ENCODE measurements at regions not wholly inside any gene's neighbourhood (a gene's known extent, or its start where the extent isn't known, plus 50 kb on each side); places are given as distances from the start of the nearest gene placed in this dataset.

GRCh38 chr6:23021487-23021886, 452.1 kb downstream of the HDGFL1 start:
- no peak overlapping the region for H3K4me3 ChIP-seq (ENCODE audit: low read depth in 1 of 3, low read length in 3 of 3)
- no peaks in the 10 kb centered on the region for H3K27me3 ChIP-seq (ENCODE audit: control insufficient read depth in 4 of 4, insufficient read depth in 4 of 4, low read length in 3 of 4)
- no peaks in the 10 kb centered on the region for H3K36me3 ChIP-seq (ENCODE audit: control insufficient read depth in 4 of 4, insufficient read depth in 3 of 4, low read depth in 1 of 4, low read length in 3 of 4)
- no peak for DNase-seq (ENCODE audit: low spot score)
- TF ChIP-seq YY1 (IDR thresholded peaks at IDR 0.05) (no peak), RAD21 (IDR thresholded peaks at IDR 0.05) (no peak), FOXA1 (IDR thresholded peaks at IDR 0.05) (no peak), CTCF (IDR thresholded peaks at IDR 0.05; ENCODE audit: low read depth, low read length, missing input control) (no peak)
- no peaks in the 10 kb centered on the region for H3K4me1 ChIP-seq (ENCODE audit: control insufficient read depth in 4 of 4, insufficient read depth in 4 of 4, low read length in 3 of 4)
- H3K9ac ChIP-seq (ENCODE audit: low read depth in 1 of 2, low read length in 2 of 2), result no peak overlapping the region
- no peak overlapping the region for H3K27ac ChIP-seq (ENCODE audit: low read depth in 1 of 2, low read length in 2 of 2)
- peaks cover 0 to 4% (median 0%) of the 10 kb centered on the region in 4 donors for H3K9me3 ChIP-seq (ENCODE audit: control insufficient read depth in 4 of 4, low read length in 3 of 4)

- no peaks in the 10 kb centered on the region for H3K4me1 ChIP-seq (ENCODE audit: control insufficient read depth in 4 of 4, insufficient read depth in 4 of 4, low read length in 3 of 4)
- H3K4me3 ChIP-seq (ENCODE audit: low read depth in 1 of 3, low read length in 3 of 3), result no peak overlapping the region
- no peak overlapping the region for H3K27ac ChIP-seq (ENCODE audit: low read depth in 1 of 2, low read length in 2 of 2)
- WGBS, result 90% methylated on average over 5 of the region's 5 CpGs
- TF ChIP-seq JUND (IDR thresholded peaks at IDR 0.05) (no peak), RAD21 (IDR thresholded peaks at IDR 0.05) (no peak), ZBTB33 (IDR thresholded peaks at IDR 0.05) (no peak), FOXA1 (IDR thresholded peaks at IDR 0.05) (no peak), FOXA2 (IDR thresholded peaks at IDR 0.05) (no peak), MAX (IDR thresholded peaks at IDR 0.05) (no peak), HNF4G (IDR thresholded peaks at IDR 0.05) (no peak), CTCF (IDR thresholded peaks at IDR 0.05; ENCODE audit: low read depth, low read length, missing input control) (no peak), GABPA (IDR thresholded peaks at IDR 0.05 in 1 of 2, conservative IDR thresholded peaks at IDR 0.05 in 1 of 2) (no peak), YY1 (IDR thresholded peaks at IDR 0.05) (no peak), SP1 (IDR thresholded peaks at IDR 0.05) (no peak)
- H3K27me3 ChIP-seq (ENCODE audit: control insufficient read depth in 4 of 4, insufficient read depth in 4 of 4, low read length in 3 of 4), result peaks cover 0 to 3% (median 0%) of the 10 kb centered on the region in 4 donors
- H3K9me3 ChIP-seq (ENCODE audit: control insufficient read depth in 4 of 4, low read length in 3 of 4), result no peaks in the 10 kb centered on the region
- no peaks in the 10 kb centered on the region for H3K36me3 ChIP-seq (ENCODE audit: control insufficient read depth in 4 of 4, insufficient read depth in 3 of 4, low read depth in 1 of 4, low read length in 3 of 4)
- H3K9ac ChIP-seq (ENCODE audit: low read depth in 1 of 2, low read length in 2 of 2), result no peak overlapping the region
- no peak for DNase-seq (ENCODE audit: low spot score)
Observed at GRCh38 chr6:23027281-23027680, 457.9 kb downstream of the HDGFL1 start.

- H3K36me3 ChIP-seq (ENCODE audit: control insufficient read depth in 4 of 4, insufficient read depth in 3 of 4, low read depth in 1 of 4, low read length in 3 of 4), result no peaks in the 10 kb centered on the region
- WGBS, result 87% methylated on average over 2 of the region's 2 CpGs
- TF ChIP-seq GABPA (IDR thresholded peaks at IDR 0.05 in 1 of 2, conservative IDR thresholded peaks at IDR 0.05 in 1 of 2) (no peak), REST (IDR thresholded peaks at IDR 0.05) (no peak), HNF4A (conservative IDR thresholded peaks at IDR 0.05) (no peak)
Observed at GRCh38 chr6:23031986-23032385, 462.6 kb downstream of the HDGFL1 start.

More at GRCh38 chr6:23031986-23032385, 462.6 kb downstream of the HDGFL1 start:
- no peaks in the 10 kb centered on the region for H3K9me3 ChIP-seq (ENCODE audit: control insufficient read depth in 4 of 4, low read length in 3 of 4)
- no peak for DNase-seq (ENCODE audit: low spot score)
- no peak overlapping the region for H3K27ac ChIP-seq (ENCODE audit: low read depth in 1 of 2, low read length in 2 of 2)
- no peak overlapping the region for H3K4me3 ChIP-seq (ENCODE audit: low read depth in 1 of 3, low read length in 3 of 3)
- no peaks in the 10 kb centered on the region for H3K4me1 ChIP-seq (ENCODE audit: control insufficient read depth in 4 of 4, insufficient read depth in 4 of 4, low read length in 3 of 4)
- no peak overlapping the region for H3K9ac ChIP-seq (ENCODE audit: low read depth in 1 of 2, low read length in 2 of 2)
- peaks cover 0 to 3% (median 0%) of the 10 kb centered on the region in 4 donors for H3K27me3 ChIP-seq (ENCODE audit: control insufficient read depth in 4 of 4, insufficient read depth in 4 of 4, low read length in 3 of 4)
